RKO (cell line): ENCODE measurements at regions not wholly inside any gene's neighbourhood (a gene's known extent, or its start where the extent isn't known, plus 50 kb on each side); places are given as distances from the start of the nearest gene placed in this dataset.

ENCODE experiments used
- DNase-seq: peaks from one replicate; pipeline ENCODE4 v3.0.0-alpha.2; 2016; ENCODE audit warnings: low spot score

DNA sequence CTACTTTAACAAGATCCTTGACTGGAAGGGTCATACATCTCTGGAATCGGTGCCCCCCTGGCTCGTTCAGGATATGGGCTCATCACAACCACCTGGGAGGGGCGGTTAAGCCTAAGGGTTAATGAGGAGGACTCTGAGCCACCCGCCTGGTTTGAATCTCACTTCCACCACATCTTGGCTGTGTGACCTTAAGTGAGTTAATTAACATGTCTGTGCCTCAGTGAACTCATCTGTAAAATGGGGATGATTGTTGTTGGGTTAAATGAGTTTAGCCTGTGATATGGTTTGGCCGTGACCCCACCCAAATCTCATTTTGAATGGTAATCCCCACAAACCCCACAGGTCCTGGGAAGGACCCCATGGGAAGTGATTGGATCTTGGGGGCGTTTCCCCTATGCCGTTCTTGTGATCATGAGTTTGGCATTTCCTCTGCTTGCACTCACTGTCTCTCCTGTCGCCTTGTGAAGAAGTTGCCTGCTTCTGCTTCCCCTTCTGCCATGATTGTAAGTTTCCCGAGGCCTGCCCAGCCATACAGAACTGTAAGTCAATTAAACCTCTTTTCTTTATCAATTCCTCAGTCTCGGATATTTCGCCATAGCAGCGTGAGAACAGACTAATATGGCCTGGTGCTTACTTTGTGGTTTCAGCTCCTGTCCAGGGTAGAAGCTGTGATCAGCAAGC lies 214.0 kb upstream of the CIBAR2 start:
- DNase-seq, result no peak

- DNase-seq, result no peak
These were observed 214.5 kb upstream of the CIBAR2 start for GRCh38 chr16:85326794-85327181.

DNA sequence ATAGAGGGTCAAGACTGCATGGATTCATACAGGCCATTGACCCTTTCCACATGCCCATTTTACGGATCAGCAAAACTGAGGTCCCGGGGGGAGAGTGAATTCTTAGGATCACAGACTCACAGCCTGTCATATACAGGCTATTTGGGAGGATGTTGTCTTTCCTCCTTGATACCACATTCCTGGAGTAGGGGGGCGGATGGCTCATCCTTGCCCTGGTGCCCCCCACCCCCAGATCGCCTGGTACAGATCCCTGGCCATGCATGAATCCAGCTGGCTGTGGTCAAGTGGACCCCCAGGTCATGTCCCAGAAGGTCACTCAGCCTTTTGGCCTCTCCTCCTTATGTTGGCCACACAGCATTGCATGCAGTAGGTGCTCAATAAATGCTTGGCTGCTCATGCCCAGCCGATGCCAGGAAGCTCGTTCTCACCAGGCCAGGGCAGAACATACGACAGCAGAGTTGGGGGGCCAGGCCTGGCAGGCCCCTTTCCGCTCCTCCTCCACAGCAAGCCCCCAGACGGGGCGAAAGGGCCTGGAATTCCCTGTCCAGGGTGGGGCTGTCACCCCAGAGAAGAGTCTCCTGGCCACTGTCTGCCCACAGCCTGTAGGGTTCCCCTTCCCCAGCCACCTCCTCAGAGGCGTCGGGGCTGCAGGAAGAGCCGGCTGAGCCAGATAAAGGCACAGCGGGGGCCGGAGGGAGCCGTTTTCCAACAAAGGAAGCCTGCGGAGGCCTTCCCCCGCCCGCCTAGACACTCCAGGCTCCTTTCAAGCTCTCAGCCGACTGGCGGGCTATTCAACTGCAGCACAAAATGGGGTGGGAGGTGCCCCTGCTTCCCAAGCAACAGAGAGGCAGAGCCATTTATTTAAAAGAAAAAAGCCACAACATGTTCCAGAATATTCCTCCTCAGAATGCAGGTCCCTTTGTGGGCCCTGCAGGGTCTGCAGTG lies 215.7 kb upstream of the CIBAR2 start:
- no peak for DNase-seq

DNA sequence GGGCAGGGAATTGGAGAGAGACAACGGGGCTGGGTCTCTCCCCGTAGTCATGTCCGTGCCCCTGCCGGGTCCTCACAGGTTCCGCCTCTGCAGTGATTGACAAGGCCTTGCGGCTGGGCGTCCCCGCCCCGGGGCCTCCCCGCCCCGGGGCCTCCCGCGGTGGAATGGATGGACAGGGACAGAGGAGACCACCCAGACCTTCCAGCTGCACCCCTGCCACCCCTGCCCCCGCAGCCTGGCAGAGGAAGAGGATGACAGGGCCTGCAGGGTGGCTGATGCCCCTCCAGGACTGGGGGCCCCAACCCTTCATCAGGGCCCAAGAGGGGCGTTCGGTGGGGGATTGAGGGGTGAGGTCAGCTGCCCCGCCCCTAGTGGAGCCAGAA lies 216.4 kb upstream of the CIBAR2 start:
- no peak for DNase-seq

DNA sequence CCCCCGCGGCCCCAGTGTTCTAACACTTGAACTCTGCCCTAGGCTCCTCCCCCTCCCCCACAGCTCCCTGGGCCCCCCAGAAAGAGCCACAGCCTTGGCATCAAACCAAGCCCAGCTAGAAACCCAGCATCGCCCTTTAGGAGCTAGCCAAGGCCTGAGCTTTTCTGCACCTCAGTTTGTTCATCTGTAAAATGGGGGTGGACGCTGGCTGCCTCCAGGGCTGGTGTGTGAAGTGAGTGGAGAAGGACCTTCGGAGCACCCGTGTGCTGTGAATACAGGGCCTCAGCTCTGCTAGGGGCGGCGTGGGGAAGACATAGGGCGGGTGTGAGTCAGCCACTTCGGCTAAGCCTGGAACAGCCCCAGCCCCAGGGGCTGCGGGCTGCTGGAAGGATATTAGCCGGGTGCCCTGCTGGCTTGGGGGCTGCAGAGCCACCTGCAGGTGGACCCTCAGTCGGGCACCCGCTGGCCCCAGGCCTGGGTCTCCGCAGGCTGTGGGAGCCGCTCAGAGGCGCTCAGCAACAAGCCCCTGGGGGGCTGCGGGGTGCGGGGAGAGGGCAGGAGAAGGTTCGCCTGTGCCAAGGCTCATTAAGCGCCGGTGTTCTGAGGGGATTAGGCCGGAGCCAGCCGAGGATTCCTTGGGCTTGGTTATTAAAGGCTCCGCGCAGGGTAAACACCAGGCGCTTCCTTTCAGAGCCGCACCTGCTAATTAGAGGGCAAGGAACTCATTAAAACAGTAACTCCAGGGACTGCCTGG lies 217.0 kb upstream of the CIBAR2 start:
- DNase-seq, result no peak

DNA sequence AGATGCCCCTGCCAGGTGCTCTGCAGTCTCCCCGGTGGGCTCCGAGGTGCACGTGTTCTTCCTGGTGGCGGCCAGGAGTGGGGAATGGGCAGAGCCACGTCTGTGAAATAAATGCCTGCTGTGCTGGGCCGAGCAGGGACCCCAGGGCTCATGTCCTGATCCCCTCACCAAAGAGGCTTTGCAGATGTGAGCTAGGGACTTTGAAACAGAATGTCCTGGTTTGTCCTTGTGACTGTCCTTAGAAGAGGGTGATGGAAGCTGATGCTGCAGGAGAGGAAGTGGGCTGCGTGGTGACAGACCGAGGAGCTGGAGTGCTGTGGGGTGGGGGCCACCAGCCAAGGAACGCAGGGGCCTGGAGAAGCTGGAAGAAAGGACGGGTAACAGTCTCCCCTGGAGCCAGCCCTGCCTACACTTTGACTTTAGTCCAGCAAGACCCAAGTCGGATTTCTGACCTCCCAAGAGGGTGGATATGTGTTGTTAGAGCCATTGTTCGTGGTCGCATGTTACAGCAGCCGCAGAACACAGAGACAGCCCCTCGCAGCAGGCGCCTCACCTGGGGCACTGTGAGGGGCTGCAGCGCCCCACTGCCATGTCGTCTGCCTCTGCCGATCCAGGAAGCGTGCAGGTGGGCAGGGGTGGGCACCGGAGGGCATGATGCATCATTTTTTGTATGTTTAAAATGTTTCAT lies 217.9 kb upstream of the CIBAR2 start:
- no peak for DNase-seq

DNA sequence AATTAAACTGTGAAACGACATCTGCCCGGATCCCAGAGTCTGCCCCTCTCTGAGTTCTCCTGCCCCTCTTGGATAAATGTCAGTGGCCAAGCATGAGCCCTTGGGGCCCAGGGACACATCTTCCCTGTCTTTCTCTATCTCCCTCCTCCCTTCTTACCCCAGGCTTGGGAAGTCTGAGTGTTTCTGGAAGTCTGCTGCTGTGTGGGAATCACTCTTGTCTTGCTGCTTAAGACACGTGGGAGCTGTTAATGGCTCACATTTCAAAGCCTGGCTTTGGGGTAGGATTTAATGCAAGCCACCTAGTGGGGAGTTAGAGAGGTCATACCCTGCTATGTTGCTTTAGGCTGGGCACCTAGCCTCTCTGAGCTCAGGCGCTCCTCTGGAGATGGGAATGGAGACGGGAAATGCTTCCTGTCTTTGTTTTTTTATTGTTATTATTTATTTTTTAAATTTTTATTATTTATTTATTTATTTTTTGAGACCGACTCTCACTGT lies 218.5 kb upstream of the CIBAR2 start:
- peak; percentile 86 for DNase-seq

DNA sequence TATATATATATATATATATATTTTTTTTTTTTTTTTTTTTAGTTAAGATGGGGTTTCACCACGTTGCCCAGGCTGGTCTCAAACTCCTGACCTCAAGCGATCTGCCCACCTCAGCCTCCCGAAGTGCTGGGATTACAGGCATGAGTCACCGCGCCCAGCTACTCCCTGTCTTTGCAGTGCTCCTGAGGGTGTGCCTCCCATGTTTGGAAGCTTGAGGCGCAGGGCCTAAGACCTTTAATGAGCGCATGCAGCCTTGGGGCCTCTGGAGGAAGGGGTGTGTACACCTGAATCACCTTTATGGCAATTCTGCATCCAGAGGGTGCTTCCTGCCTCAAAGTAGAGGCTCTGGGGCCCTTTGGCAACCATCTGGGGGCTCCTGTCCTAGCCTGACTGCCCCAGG lies 219.4 kb upstream of the CIBAR2 start:
- no peak for DNase-seq

DNA sequence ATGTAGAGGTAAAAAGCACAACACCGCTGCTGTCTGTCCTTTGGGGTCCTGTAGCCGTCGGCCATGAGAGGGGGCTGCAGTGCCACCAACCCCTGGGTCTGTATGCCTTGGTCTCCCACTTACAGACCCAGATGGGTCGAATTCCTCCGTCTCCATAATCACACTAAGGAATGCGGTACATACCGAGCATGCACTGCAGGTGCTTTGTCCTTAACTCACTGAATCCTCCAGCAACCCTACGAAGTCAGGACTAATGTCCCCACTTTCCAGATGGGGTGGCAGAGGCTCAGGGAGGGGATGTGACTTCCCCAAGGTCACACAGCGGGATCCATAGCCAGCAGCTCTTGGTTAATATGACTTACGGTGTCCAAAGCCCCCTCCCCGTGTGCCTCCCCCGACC lies 219.9 kb upstream of the CIBAR2 start:
- DNase-seq, result no peak

DNA sequence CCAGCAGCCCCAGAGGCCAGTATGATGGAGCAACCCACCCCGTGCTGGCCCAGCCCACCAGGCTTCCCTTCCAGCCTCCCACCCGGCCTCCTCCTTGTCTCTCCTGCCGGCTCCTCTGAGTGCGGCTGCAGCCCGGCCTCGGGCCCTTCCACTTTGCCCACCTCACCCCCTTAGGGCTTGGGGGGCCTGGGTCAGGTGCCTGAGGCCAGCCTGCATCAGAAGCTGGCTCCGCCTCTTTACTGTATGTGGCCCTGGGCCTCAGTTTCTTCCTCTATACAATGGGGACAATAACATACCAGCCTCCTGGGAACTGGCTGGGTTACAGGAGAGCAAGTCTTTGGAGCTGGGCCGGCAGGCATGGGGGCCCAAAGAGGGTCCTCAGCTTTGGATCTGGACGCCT lies 221.1 kb upstream of the CIBAR2 start:
- DNase-seq, result no peak

- DNase-seq, result no peak
These were observed 221.7 kb upstream of the CIBAR2 start for GRCh38 chr16:85333744-85334640.

GRCh38 chr16:85334718-85335583 lies 222.7 kb upstream of the CIBAR2 start:
- DNase-seq, result no peak

GRCh38 chr16:85335584-85336491 lies 223.6 kb upstream of the CIBAR2 start:
- peak; percentile 18 for DNase-seq

GRCh38 chr16:85337910-85338637 lies 225.8 kb upstream of the CIBAR2 start:
- no peak for DNase-seq

- DNase-seq, result no peak
These were observed 226.3 kb upstream of the CIBAR2 start for GRCh38 chr16:85338638-85338982.

GRCh38 chr16:85338989-85339685 lies 226.9 kb upstream of the CIBAR2 start:
- no peak for DNase-seq

GRCh38 chr16:85341972-85342695 lies 229.9 kb upstream of the CIBAR2 start:
- no peak for DNase-seq
